Activated naive CD4-positive, alpha-beta T cell treated with anti-CD3 and anti-CD28 coated beads for 36 hours (primary cell): ENCODE measurements at regions not wholly inside any gene's neighbourhood (a gene's known extent, or its start where the extent isn't known, plus 50 kb on each side); places are given as distances from the start of the nearest gene placed in this dataset.

Experiments
- CTCF ChIA-PET: fragments of 350-600 bp; sonication (Branson Sonifier 250); formaldehyde crosslinking; loops from one replicate; lab custom pipeline; 2021; ENCODE audit warnings: antibody characterized with exemption; lab: Charles Lee
- DNase-seq: peaks from one replicate; pipeline ENCODE4 v3.0.0-alpha.2; 2020
- H3K27ac Mint-ChIP-seq: one replicate; pipeline ENCODE4 v1.8.0; 2021; ENCODE audit warnings: mild to moderate bottlenecking, mixed read lengths
- H3K27me3 Mint-ChIP-seq: one replicate; pipeline ENCODE4 v1.8.0; 2021; ENCODE audit warnings: low read depth, mixed read lengths
- H3K36me3 Mint-ChIP-seq: one replicate; pipeline ENCODE4 v1.8.0; 2021; ENCODE audit warnings: low read depth, mixed read lengths
- H3K4me1 Mint-ChIP-seq: one replicate; pipeline ENCODE4 v1.8.0; 2021; ENCODE audit warnings: low read depth, mixed read lengths
- H3K4me3 Mint-ChIP-seq: one replicate; pipeline ENCODE4 v1.8.0; 2021; ENCODE audit warnings: mild to moderate bottlenecking, moderate library complexity, mixed read lengths
- H3K9me3 Mint-ChIP-seq: one replicate; pipeline ENCODE4 v1.8.0; 2021; ENCODE audit warnings: mixed read lengths
- intact Hi-C: fragments of 100-400 bp; cut with micrococcal nuclease; formaldehyde crosslinking; loops from one replicate; pipeline ENCODE4 v1.15.1; 2023

- Mint-ChIP-seq H3K27ac (no peak overlapping the region), H3K27me3 (no peaks in the 10 kb centered on the region), H3K9me3 (no peaks in the 10 kb centered on the region), H3K4me1 (no peaks in the 10 kb centered on the region), H3K36me3 (no peaks in the 10 kb centered on the region), H3K4me3 (no peak overlapping the region)
- DNase-seq: no peak
- CTCF ChIA-PET: no interaction called here
- intact Hi-C loops: no loop called here
Observed at GRCh38 chr3:13135811-13136321, 62.6 kb upstream of the IQSEC1 start.

GRCh38 chr3:13135251-13135810, 62.1 kb upstream of the IQSEC1 start:
- no peaks in the 10 kb centered on the region for H3K4me1 Mint-ChIP-seq
- no peaks in the 10 kb centered on the region for H3K9me3 Mint-ChIP-seq
- no peak overlapping the region for H3K27ac Mint-ChIP-seq
- DNase-seq: no peak
- no peaks in the 10 kb centered on the region for H3K27me3 Mint-ChIP-seq
- H3K4me3 Mint-ChIP-seq: no peak overlapping the region
- no peaks in the 10 kb centered on the region for H3K36me3 Mint-ChIP-seq
- intact Hi-C loops: no loop called here
- CTCF ChIA-PET: no interaction called here

DNA sequence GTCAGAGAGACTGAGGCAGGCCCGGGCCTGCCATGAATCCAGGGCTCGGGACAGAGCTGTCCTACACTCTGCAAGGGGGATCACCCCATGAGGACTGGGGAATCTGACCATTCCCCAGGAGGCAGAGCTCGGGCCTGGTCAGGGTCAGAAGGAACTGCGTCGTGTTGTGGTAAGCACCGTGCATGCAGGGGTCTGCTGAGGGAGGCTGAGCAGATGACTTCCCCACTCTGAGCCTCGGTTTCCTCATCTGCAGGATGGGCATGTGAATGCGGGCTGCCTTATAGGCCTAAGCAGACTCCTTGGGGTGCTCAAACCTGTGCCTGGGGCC, 61.6 kb upstream of the IQSEC1 start:
- Mint-ChIP-seq H3K4me1 (no peaks in the 10 kb centered on the region), H3K9me3 (no peaks in the 10 kb centered on the region), H3K36me3 (no peaks in the 10 kb centered on the region), H3K4me3 (no peak overlapping the region), H3K27me3 (no peaks in the 10 kb centered on the region), H3K27ac (no peak overlapping the region)
- CTCF ChIA-PET: no interaction called here
- intact Hi-C loops: no loop called here
- no peak for DNase-seq

- Mint-ChIP-seq H3K36me3 (no peaks in the 10 kb centered on the region), H3K4me3 (no peak overlapping the region), H3K27ac (no peak overlapping the region), H3K9me3 (no peaks in the 10 kb centered on the region), H3K27me3 (no peaks in the 10 kb centered on the region), H3K4me1 (no peaks in the 10 kb centered on the region)
- DNase-seq: no peak
- CTCF ChIA-PET: interaction anchor here (0.6 kb wide), 1 partner anchor 48 kb away, joined by 6 read pairs; no protein-coding TSS in a partner anchor
- intact Hi-C loops: no loop called here
Observed at GRCh38 chr3:13134166-13134878, 61.1 kb upstream of the IQSEC1 start.

DNA sequence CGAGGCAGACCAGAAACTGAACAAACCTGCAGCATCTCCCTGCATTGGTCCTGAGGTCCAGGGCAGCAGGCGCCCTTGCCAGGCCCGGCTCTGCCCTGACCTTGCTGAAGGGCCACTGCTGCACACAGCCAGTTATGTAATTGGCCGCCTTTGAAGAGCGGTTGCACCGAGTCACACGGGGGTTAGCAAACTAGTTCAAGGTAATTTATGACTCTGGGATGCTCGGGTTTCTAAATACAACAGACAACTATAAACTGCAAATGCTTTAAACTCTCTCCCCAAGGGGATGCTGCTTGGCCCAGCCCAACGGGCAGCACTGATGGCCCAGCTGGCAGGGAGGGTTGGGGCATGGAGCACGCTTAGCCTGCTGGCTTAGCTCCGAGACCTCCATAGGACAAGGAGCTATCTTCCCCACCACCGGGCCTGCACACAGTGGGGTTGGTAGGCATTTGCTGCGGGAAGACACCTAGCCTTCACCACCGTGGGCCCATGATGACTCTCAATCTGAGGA, 60.3 kb upstream of the IQSEC1 start:
- intact Hi-C loops: no loop called here
- no peaks in the 10 kb centered on the region for H3K9me3 Mint-ChIP-seq
- CTCF ChIA-PET: interaction anchor here (0.6 kb wide), 1 partner anchor 49 kb away, joined by 6 read pairs; no protein-coding TSS in a partner anchor
- H3K36me3 Mint-ChIP-seq: no peaks in the 10 kb centered on the region
- H3K4me3 Mint-ChIP-seq: no peak overlapping the region
- DNase-seq: no peak
- H3K4me1 Mint-ChIP-seq: no peaks in the 10 kb centered on the region
- H3K27ac Mint-ChIP-seq: no peak overlapping the region
- H3K27me3 Mint-ChIP-seq: no peaks in the 10 kb centered on the region

DNA sequence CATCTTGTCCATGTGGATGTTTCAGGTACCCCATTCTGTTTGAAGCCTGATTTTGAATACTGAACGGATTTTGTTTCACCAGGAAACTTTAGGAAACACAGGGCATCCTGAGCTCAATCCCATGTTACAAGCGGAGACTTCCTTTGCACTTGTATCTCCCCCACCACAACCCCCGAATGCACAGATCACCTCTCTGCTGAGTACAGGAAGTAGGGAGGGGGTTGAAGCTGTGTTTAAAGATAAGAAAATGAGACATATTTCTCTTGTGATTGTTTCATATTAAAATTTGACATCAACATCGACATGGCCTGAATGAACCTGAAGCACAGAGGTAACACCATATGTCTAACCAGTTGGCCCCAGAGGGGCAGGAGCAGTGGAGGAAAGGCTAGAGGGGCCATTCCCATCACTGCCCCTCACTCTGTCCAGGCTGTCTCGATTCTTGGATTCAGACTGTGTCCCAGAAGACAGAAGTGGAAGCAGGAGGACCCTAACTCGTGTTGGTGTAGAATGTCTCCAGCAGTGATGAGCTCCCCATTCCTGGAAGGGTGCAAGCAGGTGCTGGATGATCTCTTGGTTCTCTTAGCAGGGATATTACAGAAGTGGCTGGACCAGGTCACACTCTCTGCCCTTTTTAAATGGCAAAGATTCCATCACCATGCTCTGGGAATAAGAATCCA, 59.6 kb upstream of the IQSEC1 start:
- Mint-ChIP-seq H3K4me1 (no peaks in the 10 kb centered on the region), H3K9me3 (no peaks in the 10 kb centered on the region), H3K4me3 (no peak overlapping the region), H3K36me3 (no peaks in the 10 kb centered on the region), H3K27ac (no peak overlapping the region), H3K27me3 (no peaks in the 10 kb centered on the region)
- DNase-seq: no peak
- intact Hi-C loops: no loop called here
- CTCF ChIA-PET: no interaction called here

DNA sequence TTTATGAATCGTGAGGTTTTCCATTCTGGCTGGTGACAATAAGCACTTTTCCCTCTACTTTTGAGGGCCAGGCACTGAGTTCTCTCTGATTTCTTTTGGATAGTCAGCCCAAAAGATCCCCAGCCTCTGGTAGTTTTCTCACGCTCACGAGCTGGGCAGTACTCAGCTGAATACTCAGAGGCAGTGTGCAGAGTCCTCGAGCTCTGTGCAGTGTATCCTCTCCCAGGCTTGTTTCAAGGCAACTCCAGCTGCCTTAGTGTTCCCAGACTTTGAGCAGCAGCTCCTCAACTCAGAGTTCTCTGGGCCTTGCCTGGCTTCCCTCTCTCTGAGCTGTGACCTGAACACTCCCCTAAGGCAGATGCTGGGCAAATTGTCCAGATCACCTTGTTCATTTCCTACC, 59.1 kb upstream of the IQSEC1 start:
- CTCF ChIA-PET: interaction anchor here (0.8 kb wide), 1 partner anchor 40 kb away, joined by 4 read pairs; no protein-coding TSS in a partner anchor
- H3K4me3 Mint-ChIP-seq: no peak overlapping the region
- no peaks in the 10 kb centered on the region for H3K9me3 Mint-ChIP-seq
- no peak overlapping the region for H3K27ac Mint-ChIP-seq
- intact Hi-C loops: no loop called here
- no peaks in the 10 kb centered on the region for H3K4me1 Mint-ChIP-seq
- H3K36me3 Mint-ChIP-seq: no peaks in the 10 kb centered on the region
- DNase-seq: no peak
- no peaks in the 10 kb centered on the region for H3K27me3 Mint-ChIP-seq

GRCh38 chr3:13130464-13131193, 57.4 kb upstream of the IQSEC1 start:
- H3K4me1 Mint-ChIP-seq: no peaks in the 10 kb centered on the region
- no peaks in the 10 kb centered on the region for H3K27me3 Mint-ChIP-seq
- no peak overlapping the region for H3K27ac Mint-ChIP-seq
- CTCF ChIA-PET: no interaction called here
- no peaks in the 10 kb centered on the region for H3K36me3 Mint-ChIP-seq
- no peak overlapping the region for H3K4me3 Mint-ChIP-seq
- no peaks in the 10 kb centered on the region for H3K9me3 Mint-ChIP-seq
- intact Hi-C loops: no loop called here
- DNase-seq: no peak

DNA sequence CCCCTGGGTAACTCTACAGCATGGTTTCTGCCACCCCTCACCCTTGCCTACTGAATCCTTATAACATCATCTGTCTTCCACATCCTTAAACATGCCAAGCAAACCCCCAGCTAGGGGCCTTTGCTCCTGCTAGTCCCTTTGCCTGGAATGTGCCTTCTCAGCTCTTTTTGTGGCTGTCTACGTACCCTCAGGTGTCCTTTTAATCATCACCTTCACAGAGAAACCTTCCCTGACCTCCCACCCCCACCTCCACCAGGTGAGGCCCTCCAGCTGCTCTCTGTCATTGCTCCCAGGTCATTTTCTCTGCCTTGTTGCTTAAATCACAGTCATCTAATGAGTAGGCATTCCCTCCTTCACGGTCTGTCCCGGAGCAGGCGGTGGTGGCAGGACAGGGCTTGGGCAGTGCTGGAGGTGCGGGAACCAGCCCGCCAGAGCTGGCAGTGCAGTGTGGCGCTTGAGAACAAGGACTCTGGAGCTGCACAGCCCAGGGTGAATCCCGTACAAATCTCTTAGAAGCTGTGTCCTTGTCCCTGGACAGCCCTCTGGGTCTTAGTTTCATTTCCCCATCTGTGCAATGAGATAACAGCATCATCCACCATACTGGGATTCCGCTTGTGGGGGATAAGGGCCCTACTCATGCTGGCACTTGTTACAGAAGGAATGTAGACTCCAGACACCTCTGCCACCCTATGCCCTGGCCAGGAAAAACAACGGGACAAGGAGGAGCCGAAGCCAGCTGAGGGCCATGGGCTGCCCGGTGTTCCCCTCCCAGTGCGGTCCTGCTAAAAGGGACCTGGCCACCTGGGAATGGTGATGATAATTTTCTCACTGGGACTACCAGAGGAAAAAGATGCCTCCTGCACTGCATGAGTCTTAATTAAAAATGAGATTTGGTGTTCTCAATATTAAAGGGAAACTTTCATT, 52.1 kb upstream of the IQSEC1 start:
- Mint-ChIP-seq H3K9me3 (no peaks in the 10 kb centered on the region), H3K36me3 (no peaks in the 10 kb centered on the region), H3K27ac (no peak overlapping the region), H3K27me3 (no peaks in the 10 kb centered on the region), H3K4me3 (no peak overlapping the region), H3K4me1 (no peaks in the 10 kb centered on the region)
- CTCF ChIA-PET: interaction anchor here (0.6 kb wide), 1 partner anchor 30 kb away, joined by 3 read pairs; no protein-coding TSS in a partner anchor
- intact Hi-C loops: no loop called here
- DNase-seq: no peak

DNA sequence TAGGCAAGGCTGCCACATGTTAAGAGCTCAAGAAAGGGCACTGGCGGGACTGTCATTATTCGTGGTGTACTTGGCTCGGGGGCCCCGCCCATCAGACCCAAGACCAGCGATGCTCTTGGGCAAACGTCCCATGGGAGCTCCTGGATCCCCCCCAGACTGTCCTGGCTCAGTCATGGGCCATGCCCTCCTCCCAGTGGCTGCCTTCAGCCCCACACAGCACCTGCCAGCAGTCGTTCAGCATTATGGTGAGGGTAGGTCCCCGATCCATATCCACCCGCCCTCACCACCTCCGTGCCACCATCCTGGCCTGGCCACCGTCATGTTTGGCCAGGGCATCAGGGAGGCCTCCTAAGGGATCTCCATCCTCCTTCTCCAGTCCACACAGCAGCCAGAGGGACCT, 51.4 kb upstream of the IQSEC1 start:
- Mint-ChIP-seq H3K9me3 (no peaks in the 10 kb centered on the region), H3K4me1 (no peaks in the 10 kb centered on the region), H3K27ac (no peak overlapping the region), H3K36me3 (no peaks in the 10 kb centered on the region), H3K27me3 (no peaks in the 10 kb centered on the region), H3K4me3 (no peak overlapping the region)
- DNase-seq: no peak
- CTCF ChIA-PET: no interaction called here
- intact Hi-C loops: no loop called here

DNA sequence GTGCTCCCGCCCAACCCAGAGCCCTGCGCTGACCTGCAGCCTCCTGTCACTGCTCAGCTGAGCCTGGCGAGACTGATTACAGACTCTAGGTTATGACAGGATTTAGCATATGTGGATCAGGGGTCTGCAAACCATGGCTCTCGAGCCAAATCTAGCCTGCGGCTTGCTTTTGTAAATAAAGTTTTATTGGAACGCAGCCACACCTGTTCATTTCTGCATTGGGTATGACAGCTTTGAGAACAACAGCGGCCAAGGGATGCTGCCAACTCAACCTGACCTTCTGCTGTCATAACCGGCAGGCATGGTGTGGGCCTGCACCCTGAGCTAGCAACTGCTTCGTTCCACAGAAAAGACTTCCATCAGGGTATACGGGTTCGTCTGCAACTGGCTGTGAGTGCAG, 50.5 kb upstream of the IQSEC1 start:
- H3K36me3 Mint-ChIP-seq: no peaks in the 10 kb centered on the region
- H3K27ac Mint-ChIP-seq: no peak overlapping the region
- H3K4me3 Mint-ChIP-seq: no peak overlapping the region
- H3K27me3 Mint-ChIP-seq: no peaks in the 10 kb centered on the region
- intact Hi-C loops: no loop called here
- no peaks in the 10 kb centered on the region for H3K4me1 Mint-ChIP-seq
- H3K9me3 Mint-ChIP-seq: no peaks in the 10 kb centered on the region
- DNase-seq: no peak
- CTCF ChIA-PET: no interaction called here
